Activated CD4-positive, alpha-beta memory T cell treated with anti-CD3 and anti-CD28 coated beads for 36 hours (primary cell): ENCODE measurements at regions not wholly inside any gene's neighbourhood (a gene's known extent, or its start where the extent isn't known, plus 50 kb on each side); places are given as distances from the start of the nearest gene placed in this dataset.

Source experiments
- CTCF ChIA-PET: fragments of 350-600 bp; sonication (Branson Sonifier 250); formaldehyde crosslinking; loops from one replicate; lab custom pipeline; 2021; ENCODE audit warnings: antibody characterized with exemption, inconsistent platforms; lab: Charles Lee
- POLR2A ChIA-PET: fragments of 350-600 bp; sonication (Branson Sonifier 250); formaldehyde crosslinking; loops from one replicate; lab custom pipeline; 2021; ENCODE audit warnings: antibody characterized with exemption; lab: Charles Lee
- DNase-seq: peaks from one replicate; pipeline ENCODE4 v3.0.0-alpha.2; 2020
- H3K27ac Mint-ChIP-seq: one replicate; pipeline ENCODE4 v1.8.0; 2021; ENCODE audit warnings: mixed read lengths
- H3K27me3 Mint-ChIP-seq: one replicate; pipeline ENCODE4 v1.8.0; 2021; ENCODE audit warnings: mixed read lengths
- H3K36me3 Mint-ChIP-seq: one replicate; pipeline ENCODE4 v1.8.0; 2021; ENCODE audit warnings: mixed read lengths
- H3K4me1 Mint-ChIP-seq: one replicate; pipeline ENCODE4 v1.8.0; 2021; ENCODE audit warnings: low read depth, mixed read lengths
- H3K4me3 Mint-ChIP-seq: one replicate; pipeline ENCODE4 v1.8.0; 2021; ENCODE audit warnings: mild to moderate bottlenecking, mixed read lengths
- H3K9me3 Mint-ChIP-seq: one replicate; pipeline ENCODE4 v1.8.0; 2021; ENCODE audit warnings: mixed read lengths
- intact Hi-C: fragments of 100-400 bp; cut with micrococcal nuclease; formaldehyde crosslinking; loops from one replicate; pipeline ENCODE4 v1.15.1; 2023

DNA sequence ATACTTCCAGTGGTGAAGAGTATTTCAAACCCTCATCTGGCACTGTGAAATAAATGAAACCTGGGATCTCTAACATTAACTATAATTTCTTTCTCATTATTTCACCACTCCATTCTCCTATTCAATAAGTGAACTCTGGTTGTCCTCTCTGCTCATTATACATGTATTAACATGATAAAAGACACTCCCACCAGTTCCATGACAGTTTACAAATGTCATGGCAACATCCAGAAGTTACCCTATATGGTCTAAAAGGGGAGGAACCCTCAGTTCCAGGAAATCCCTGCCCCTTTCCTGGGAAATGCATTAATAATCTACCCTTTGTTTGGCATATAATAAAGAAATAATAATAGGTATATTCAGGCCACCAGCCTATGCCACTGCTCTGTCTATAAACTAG, 62.7 kb upstream of the BRINP3 start:
- POLR2A ChIA-PET = no interaction called here
- Mint-ChIP-seq H3K27me3 (no peaks in the 10 kb centered on the region), H3K4me3 (no peak overlapping the region), H3K27ac (no peak overlapping the region), H3K36me3 (no peaks in the 10 kb centered on the region), H3K9me3 (peaks cover 2% of the 10 kb centered on the region), H3K4me1 (no peaks in the 10 kb centered on the region)
- DNase-seq = no peak
- intact Hi-C loops = no loop called here
- CTCF ChIA-PET = no interaction called here

DNA sequence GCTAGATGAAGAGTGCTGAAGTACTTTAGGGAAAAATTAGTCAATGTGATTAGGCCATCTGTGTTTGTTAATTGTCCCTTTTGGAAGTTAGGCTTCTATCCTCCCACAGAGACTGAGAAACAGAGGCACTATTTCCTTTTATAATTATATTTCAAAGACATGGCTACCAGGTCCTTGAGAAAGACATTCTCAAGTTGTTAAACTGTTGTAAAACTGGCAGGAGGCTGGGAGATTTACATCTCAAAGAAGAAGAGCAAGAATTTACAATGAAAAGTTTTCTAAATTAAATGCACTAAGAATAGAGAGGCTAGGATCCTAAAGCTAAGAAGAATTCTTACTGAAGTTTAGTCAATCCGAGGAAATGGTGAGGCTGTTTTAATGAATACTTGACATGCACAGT, 74.0 kb upstream of the BRINP3 start:
- intact Hi-C loops = no loop called here
- POLR2A ChIA-PET = no interaction called here
- DNase-seq = no peak
- H3K27ac Mint-ChIP-seq = no peak overlapping the region
- CTCF ChIA-PET = no interaction called here
- no peaks in the 10 kb centered on the region for H3K36me3 Mint-ChIP-seq
- H3K4me3 Mint-ChIP-seq = no peak overlapping the region
- no peaks in the 10 kb centered on the region for H3K4me1 Mint-ChIP-seq
- H3K27me3 Mint-ChIP-seq = no peaks in the 10 kb centered on the region
- peaks cover 15% of the 10 kb centered on the region for H3K9me3 Mint-ChIP-seq

DNA sequence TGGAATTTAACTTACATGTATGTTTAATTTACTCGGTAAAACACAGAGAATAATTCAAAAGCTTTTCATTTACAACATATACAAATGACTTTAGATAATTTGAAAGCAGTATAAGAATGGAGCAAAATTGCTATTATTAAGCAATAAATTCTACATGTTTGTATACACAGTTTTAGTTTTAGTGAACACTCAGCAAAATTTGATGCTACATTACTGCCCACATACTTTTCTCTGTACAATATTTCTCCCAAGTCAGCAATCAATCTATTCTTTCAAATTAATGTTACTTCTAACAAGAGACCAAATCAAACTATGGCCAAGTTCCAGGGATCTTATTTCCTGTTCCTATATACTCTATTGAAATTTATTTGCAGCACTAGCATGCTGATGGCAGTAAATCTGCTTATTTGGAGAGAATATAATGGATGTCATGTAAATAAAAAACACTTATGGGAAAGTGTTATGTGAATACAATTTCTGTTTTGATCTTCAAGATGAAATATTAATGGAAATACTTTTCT, 82.6 kb upstream of the BRINP3 start:
- no peak overlapping the region for H3K4me3 Mint-ChIP-seq
- H3K4me1 Mint-ChIP-seq = no peaks in the 10 kb centered on the region
- H3K36me3 Mint-ChIP-seq = no peaks in the 10 kb centered on the region
- H3K27ac Mint-ChIP-seq = no peak overlapping the region
- no peaks in the 10 kb centered on the region for H3K27me3 Mint-ChIP-seq
- H3K9me3 Mint-ChIP-seq = peaks cover 16% of the 10 kb centered on the region
- POLR2A ChIA-PET = no interaction called here
- no peak for DNase-seq
- intact Hi-C loops = no loop called here
- CTCF ChIA-PET = no interaction called here

DNA sequence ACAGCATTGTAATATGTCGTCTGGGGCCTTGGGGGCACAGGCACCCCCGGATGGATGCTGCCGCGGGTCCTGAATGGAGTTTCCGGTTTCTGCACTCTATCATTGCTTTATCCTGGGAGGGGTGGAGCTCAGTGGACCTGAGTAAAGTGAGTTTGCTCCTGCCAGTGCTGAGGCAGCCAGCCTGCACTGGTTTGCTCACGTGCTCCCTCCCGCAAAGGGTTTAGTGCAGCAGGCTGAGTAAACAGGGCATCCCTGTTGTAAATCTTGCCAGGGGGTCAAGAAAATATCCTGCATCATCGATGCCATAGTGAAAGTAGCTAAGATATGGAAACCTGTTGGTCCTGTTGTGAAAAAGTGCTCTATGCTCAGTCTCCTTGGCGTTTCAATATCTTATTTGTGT, 85.6 kb upstream of the BRINP3 start:
- CTCF ChIA-PET = interaction anchor here (0.5 kb wide), 1 partner anchor 174 kb away, joined by 3 read pairs; no protein-coding TSS in a partner anchor
- intact Hi-C loops = no loop called here

DNA sequence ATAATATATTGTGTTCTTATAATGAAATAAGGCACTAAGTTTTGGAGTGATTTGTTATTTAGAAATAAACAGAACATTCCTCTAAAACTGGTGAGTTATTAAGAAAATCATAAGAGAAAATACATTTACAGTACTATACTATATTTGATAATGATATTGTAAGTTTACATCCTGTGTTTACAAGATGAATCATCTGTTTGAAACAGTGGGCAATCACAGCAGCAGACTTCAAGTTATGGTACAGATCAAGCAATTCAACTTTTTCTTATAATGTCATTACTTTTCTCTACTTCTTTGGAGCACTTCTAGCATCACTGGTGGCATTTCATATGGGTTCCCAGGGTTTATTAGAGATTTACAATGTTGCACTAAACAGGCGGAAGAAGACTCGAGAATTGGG, 86.5 kb upstream of the BRINP3 start:
- ChIA-PET POLR2A (no interaction called here), CTCF (no interaction called here)
- H3K4me1 Mint-ChIP-seq = no peaks in the 10 kb centered on the region
- no peak overlapping the region for H3K27ac Mint-ChIP-seq
- intact Hi-C loops = no loop called here
- no peak overlapping the region for H3K4me3 Mint-ChIP-seq
- H3K36me3 Mint-ChIP-seq = no peaks in the 10 kb centered on the region
- peaks cover 13% of the 10 kb centered on the region for H3K9me3 Mint-ChIP-seq
- DNase-seq = no peak
- H3K27me3 Mint-ChIP-seq = no peaks in the 10 kb centered on the region

More for the DNA sequence above, 85.6 kb upstream of the BRINP3 start:
- Mint-ChIP-seq H3K36me3 (no peaks in the 10 kb centered on the region), H3K27me3 (no peaks in the 10 kb centered on the region), H3K27ac (no peak overlapping the region), H3K9me3 (peaks cover 17% of the 10 kb centered on the region), H3K4me1 (no peaks in the 10 kb centered on the region), H3K4me3 (no peak overlapping the region)
- POLR2A ChIA-PET = no interaction called here
- DNase-seq = no peak

DNA sequence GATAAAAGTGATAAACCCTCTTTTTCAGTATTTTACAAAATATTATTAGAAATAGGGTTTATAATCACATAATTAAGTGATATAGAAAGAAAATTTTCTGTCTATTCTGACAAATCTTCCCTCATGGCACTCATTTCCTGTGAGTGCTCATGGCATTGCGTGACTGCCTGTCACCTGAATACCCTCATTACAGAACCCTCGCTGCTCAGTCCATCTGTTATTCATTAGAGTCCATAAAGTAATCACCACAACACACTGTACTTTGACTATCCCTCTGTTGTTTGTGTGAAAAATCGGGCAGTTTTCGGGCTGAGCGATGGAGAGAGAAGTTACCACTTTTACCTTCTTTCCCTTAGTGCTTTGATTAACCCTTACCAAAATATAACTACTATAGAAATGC, 100.4 kb upstream of the BRINP3 start:
- no peak for DNase-seq
- intact Hi-C loops = no loop called here
- H3K36me3 Mint-ChIP-seq = no peaks in the 10 kb centered on the region
- H3K4me1 Mint-ChIP-seq = no peaks in the 10 kb centered on the region
- no peaks in the 10 kb centered on the region for H3K27me3 Mint-ChIP-seq
- no peak overlapping the region for H3K4me3 Mint-ChIP-seq
- ChIA-PET POLR2A (no interaction called here), CTCF (no interaction called here)
- H3K27ac Mint-ChIP-seq = no peak overlapping the region
- H3K9me3 Mint-ChIP-seq = peaks cover 11% of the 10 kb centered on the region

DNA sequence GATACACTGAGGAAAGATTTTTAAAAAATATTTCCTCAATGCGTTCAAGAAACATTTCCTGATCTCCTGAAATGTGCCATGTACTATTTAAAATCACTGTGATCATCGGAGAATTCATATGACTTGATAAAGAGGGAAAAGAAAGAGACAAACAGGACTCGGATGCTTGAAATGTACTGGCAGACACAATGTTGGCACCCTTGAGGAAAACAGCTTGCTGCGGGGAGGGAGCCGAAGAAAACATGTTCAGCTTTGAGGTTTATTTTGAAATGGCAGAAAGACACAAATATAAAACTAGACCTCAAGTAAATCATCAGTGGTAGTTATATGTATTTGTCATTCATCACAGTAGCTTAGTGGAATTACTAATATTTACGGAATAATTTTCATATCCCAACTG, 100.9 kb upstream of the BRINP3 start:
- no peaks in the 10 kb centered on the region for H3K36me3 Mint-ChIP-seq
- peaks cover 11% of the 10 kb centered on the region for H3K9me3 Mint-ChIP-seq
- ChIA-PET CTCF (interaction anchor here (0.6 kb wide), 1 partner anchor 1751 kb away, joined by 4 read pairs; no protein-coding TSS in a partner anchor), POLR2A (no interaction called here)
- H3K27me3 Mint-ChIP-seq = no peaks in the 10 kb centered on the region
- intact Hi-C loops = no loop called here
- H3K4me1 Mint-ChIP-seq = no peaks in the 10 kb centered on the region
- no peak overlapping the region for H3K27ac Mint-ChIP-seq
- no peak overlapping the region for H3K4me3 Mint-ChIP-seq
- no peak for DNase-seq

DNA sequence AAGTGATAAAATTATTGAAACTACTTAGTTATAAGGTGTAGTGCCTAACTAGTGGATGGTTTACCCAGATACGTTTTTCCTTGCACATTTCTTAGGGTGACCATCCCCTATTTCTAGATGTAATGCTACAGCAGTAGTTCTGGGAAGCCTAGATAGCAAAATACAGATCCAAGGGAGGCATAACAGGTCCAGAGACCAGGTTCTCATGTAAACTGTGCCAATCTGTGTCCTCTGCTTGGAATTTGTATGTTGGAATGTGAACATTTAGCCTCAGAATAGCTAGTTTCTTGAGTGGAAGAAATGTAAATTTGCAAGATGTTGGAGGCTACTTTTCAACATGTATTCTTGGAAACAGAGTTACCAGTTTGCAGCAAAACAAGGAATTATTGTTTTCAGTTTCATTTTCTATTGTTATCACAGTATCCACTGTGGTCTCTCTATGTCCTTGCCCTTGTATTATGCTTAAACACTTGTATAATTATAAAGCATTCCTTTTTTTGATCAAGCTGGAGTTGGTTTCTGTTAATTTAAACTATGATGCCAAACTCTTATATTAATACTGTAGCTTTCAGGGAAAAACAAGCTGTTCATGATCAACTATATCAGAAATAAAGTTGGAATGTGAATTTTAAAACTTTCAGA, 102.0 kb upstream of the BRINP3 start:
- Mint-ChIP-seq H3K27me3 (no peaks in the 10 kb centered on the region), H3K4me1 (no peaks in the 10 kb centered on the region), H3K27ac (no peak overlapping the region), H3K9me3 (peaks cover 7% of the 10 kb centered on the region), H3K4me3 (no peak overlapping the region), H3K36me3 (no peaks in the 10 kb centered on the region)
- CTCF ChIA-PET = no interaction called here
- DNase-seq = no peak
- POLR2A ChIA-PET = no interaction called here
- intact Hi-C loops = no loop called here

DNA sequence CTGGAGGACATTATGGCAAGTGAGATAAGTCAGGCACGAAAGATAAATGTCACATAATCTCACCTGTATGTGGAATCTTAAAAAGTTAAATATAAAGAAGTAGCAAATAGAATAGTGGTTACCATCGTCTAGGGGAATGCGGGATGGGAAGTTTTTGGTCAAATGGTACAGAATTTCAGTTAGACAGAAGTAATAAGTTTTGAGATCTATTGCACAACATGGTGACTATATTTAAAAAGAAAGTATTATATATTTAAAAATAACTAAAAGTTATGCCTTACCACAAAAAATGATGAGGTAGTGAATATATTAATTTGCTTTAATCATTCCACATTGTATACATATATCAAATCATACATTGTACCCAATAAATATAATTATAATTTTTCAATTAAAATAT, 106.2 kb upstream of the BRINP3 start:
- Mint-ChIP-seq H3K4me3 (no peak overlapping the region), H3K9me3 (peaks cover 10% of the 10 kb centered on the region), H3K36me3 (no peaks in the 10 kb centered on the region), H3K27me3 (no peaks in the 10 kb centered on the region), H3K4me1 (no peaks in the 10 kb centered on the region), H3K27ac (no peak overlapping the region)
- no peak for DNase-seq
- intact Hi-C loops = no loop called here
- ChIA-PET POLR2A (no interaction called here), CTCF (no interaction called here)

DNA sequence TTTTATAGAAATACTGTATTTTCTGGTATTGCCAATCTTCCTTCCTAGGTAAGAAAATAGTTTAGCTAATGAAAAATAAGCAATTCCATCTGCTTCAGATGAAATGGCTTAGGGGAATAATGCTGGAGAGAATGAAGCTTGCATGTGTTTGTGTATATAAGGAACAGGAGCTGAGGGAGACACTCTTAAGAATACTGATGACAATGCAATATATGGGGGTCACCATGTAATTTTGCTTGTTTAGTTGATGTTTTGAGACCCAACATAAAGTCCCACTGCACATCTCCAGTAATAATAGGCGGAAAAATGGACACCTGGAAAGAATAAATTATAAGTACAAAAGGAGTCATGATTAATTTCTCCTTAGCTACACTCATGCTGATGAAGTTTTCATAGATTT, 110.8 kb upstream of the BRINP3 start:
- no peaks in the 10 kb centered on the region for H3K27me3 Mint-ChIP-seq
- intact Hi-C loops = no loop called here
- no peak for DNase-seq
- CTCF ChIA-PET = no interaction called here
- H3K9me3 Mint-ChIP-seq = peaks cover 10% of the 10 kb centered on the region
- no peaks in the 10 kb centered on the region for H3K4me1 Mint-ChIP-seq
- no peak overlapping the region for H3K27ac Mint-ChIP-seq
- POLR2A ChIA-PET = no interaction called here
- H3K4me3 Mint-ChIP-seq = no peak overlapping the region
- H3K36me3 Mint-ChIP-seq = no peaks in the 10 kb centered on the region

DNA sequence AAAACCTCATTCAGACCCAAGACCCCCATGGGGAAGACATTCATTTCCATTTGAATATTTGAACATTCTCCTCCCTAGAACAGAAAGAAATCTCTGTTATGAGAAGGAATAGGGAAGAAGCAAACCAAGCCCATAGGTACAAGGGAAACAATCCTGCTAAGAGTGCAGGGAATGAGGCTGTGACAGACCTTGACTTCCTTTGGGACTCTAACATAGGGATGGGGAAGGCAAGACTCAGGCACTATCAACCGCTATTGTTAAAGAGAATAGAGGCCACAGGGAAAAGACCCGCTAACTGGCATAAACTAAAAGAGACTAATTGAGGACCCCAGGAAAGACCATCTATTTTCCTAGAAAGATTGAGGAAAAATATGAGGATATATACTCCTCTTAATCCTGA, 117.8 kb upstream of the BRINP3 start:
- intact Hi-C loops = no loop called here
- H3K27ac Mint-ChIP-seq = no peak overlapping the region
- H3K27me3 Mint-ChIP-seq = no peaks in the 10 kb centered on the region
- H3K36me3 Mint-ChIP-seq = no peaks in the 10 kb centered on the region
- DNase-seq = no peak
- CTCF ChIA-PET = no interaction called here
- no peaks in the 10 kb centered on the region for H3K4me1 Mint-ChIP-seq
- POLR2A ChIA-PET = no interaction called here
- H3K9me3 Mint-ChIP-seq = peaks cover 12% of the 10 kb centered on the region
- H3K4me3 Mint-ChIP-seq = no peak overlapping the region

DNA sequence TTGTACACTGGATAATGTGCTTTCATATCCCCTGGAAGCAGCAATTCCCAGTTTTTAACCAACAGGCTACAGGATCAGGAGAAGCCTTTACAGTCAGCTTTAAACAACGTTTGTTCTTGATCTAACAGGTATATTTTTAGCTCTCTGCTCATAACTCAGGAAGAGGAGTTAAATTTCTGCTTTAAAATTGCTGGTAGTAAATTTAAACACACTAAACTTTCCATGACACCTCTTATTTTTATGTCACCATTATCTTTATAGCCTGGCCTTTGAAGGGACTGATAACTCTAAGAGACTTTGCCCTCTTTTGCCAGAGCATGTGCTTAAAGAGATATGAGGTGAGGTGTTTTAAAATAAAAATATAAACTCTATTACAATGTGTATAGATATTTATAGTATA, 119.6 kb upstream of the BRINP3 start:
- no peak overlapping the region for H3K27ac Mint-ChIP-seq
- CTCF ChIA-PET = no interaction called here
- intact Hi-C loops = no loop called here
- H3K9me3 Mint-ChIP-seq = peaks cover 12% of the 10 kb centered on the region
- no peak overlapping the region for H3K4me3 Mint-ChIP-seq
- no peaks in the 10 kb centered on the region for H3K36me3 Mint-ChIP-seq
- no peaks in the 10 kb centered on the region for H3K4me1 Mint-ChIP-seq
- H3K27me3 Mint-ChIP-seq = no peaks in the 10 kb centered on the region
- POLR2A ChIA-PET = no interaction called here
- DNase-seq = no peak

DNA sequence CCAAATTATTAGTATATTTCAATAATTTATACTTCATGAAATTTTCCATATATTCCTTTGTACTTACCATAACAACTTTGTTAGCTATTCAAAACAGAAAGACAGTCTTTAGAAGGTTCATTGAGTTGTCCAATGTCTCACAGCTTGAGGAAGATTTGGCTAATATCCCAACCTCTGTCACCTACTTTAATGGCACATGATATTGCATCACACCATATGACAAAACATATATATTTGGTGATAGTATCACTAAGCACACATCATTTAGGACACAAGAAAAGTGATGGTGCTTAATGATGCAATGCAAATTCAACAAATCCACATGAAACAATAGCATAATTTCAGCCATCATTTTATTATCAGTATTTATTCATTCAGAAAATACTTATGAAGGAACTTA, 122.0 kb upstream of the BRINP3 start:
- CTCF ChIA-PET = no interaction called here
- no peaks in the 10 kb centered on the region for H3K4me1 Mint-ChIP-seq
- H3K27ac Mint-ChIP-seq = no peak overlapping the region
- intact Hi-C loops = no loop called here
- no peak overlapping the region for H3K4me3 Mint-ChIP-seq
- H3K9me3 Mint-ChIP-seq = peaks cover 8% of the 10 kb centered on the region
- no peaks in the 10 kb centered on the region for H3K36me3 Mint-ChIP-seq
- H3K27me3 Mint-ChIP-seq = no peaks in the 10 kb centered on the region
- no peak for DNase-seq
- POLR2A ChIA-PET = no interaction called here
